H1 (cell line): ENCODE measurements at regions not wholly inside any gene's neighbourhood (a gene's known extent, or its start where the extent isn't known, plus 50 kb on each side); places are given as distances from the start of the nearest gene placed in this dataset.

Experiments
- CTCF ChIA-PET: fragments of 300-600 bp; sonication (Branson Sonifier 250); formaldehyde crosslinking; loops from one replicate; lab custom pipeline; 2021; ENCODE audit not compliant: partially characterized antibody; lab: Charles Lee
- POLR2A ChIA-PET: fragments of 300-600 bp; sonication (Branson Sonifier 250); formaldehyde crosslinking; loops from one replicate; lab custom pipeline; 2021; ENCODE audit warnings: inconsistent platforms; ENCODE audit not compliant: partially characterized antibody; lab: Charles Lee
- DNase-seq, 2 experiments: peaks; one replicate each; pipeline versions ENCODE4 v3.0.0 to v3.0.0-alpha.2; 2010 to 2022; ENCODE audit warnings: low spot score in 2 of 2, low read depth in 1 of 2, mixed read lengths in 1 of 2
- FAIRE-seq: peaks from 2 replicates; lab custom pipeline; 2011; peaks lifted over from hg19 to GRCh38; lab: Jason Lieb, UNC
- H2AFZ ChIP-seq: 2 replicates; pipeline ENCODE4 v1.8.1; 2012; ENCODE audit warnings: low read length, inconsistent platforms
- H2AK5ac ChIP-seq: 2 replicates; pipeline ENCODE4 v1.6.1; 2013; ENCODE audit warnings: low read depth, low read length
- H2BK120ac ChIP-seq: replicated peaks from 2 replicates; pipeline ENCODE3; 2013; ENCODE audit warnings: low read depth, low read length, inconsistent platforms
- H2BK12ac ChIP-seq: 2 replicates; pipeline ENCODE4 v1.6.1; 2013; ENCODE audit warnings: low read depth, low read length
- H2BK15ac ChIP-seq: 2 replicates; pipeline ENCODE4 v1.6.1; 2013; ENCODE audit warnings: low read length
- H2BK20ac ChIP-seq: 2 replicates; pipeline ENCODE4 v1.6.1; 2013; ENCODE audit warnings: low read length
- H2BK5ac ChIP-seq: 2 replicates; pipeline ENCODE4 v1.6.1; 2013; ENCODE audit warnings: low read depth, low read length
- H3K14ac ChIP-seq: 2 replicates; pipeline ENCODE4 v1.6.1; 2013; ENCODE audit warnings: inconsistent platforms; ENCODE audit not compliant: insufficient read length
- H3K18ac ChIP-seq: 2 replicates; pipeline ENCODE4 v1.6.1; 2013; ENCODE audit warnings: low read length; ENCODE audit errors: extremely low read depth
- H3K23ac ChIP-seq: 2 replicates; pipeline ENCODE4 v1.6.1; 2013; ENCODE audit warnings: inconsistent platforms; ENCODE audit not compliant: insufficient read length
- H3K23me2 ChIP-seq: 2 replicates; pipeline ENCODE4 v1.6.1; 2013; ENCODE audit warnings: low read depth, low read length
- H3K27ac ChIP-seq: 2 replicates; pipeline ENCODE4 v1.6.1; 2011; ENCODE audit warnings: low read depth, low read length, inconsistent platforms
- H3K27me3 ChIP-seq, 4 experiments: replicated peaks in 1 of 4; 1 replicate in 1 of 4; 2 replicates in 3 of 4; pipeline versions ENCODE4 v1.6.1 to v1.8.1; 2011 to 2013; ENCODE audit warnings: low read length in 3 of 4, mild to moderate bottlenecking in 3 of 4, inconsistent platforms in 2 of 4, mixed read lengths in 2 of 4, moderate library complexity in 1 of 4; ENCODE audit not compliant: control insufficient read depth in 3 of 4, insufficient read depth in 3 of 4; ENCODE audit errors: extremely low read depth in 1 of 4
- H3K36me3 ChIP-seq, 4 experiments: 2 replicates each; pipeline versions ENCODE4 v1.6.1 to v1.8.1; 2011 to 2013; ENCODE audit warnings: mild to moderate bottlenecking in 4 of 4, low read length in 3 of 4, moderate library complexity in 2 of 4, control low read depth in 1 of 4, inconsistent platforms in 1 of 4; ENCODE audit not compliant: insufficient read depth in 4 of 4, control insufficient read depth in 2 of 4
- H3K4ac ChIP-seq: replicated peaks from 2 replicates; pipeline ENCODE3; 2013; ENCODE audit warnings: low read length, low read depth, mixed read lengths, inconsistent platforms; ENCODE audit not compliant: insufficient read length
- H3K4me1 ChIP-seq, 4 experiments: replicated peaks in 1 of 4; 1 replicate in 1 of 4; 2 replicates in 3 of 4; pipeline versions ENCODE4 v1.6.1 to v1.8.1; 2011 to 2013; ENCODE audit warnings: low read length in 3 of 4, inconsistent platforms in 2 of 4, mixed read lengths in 1 of 4; ENCODE audit not compliant: insufficient read depth in 4 of 4, control insufficient read depth in 3 of 4
- H3K4me2 ChIP-seq, 2 experiments: 2 replicates each; pipeline versions ENCODE4 v1.6.1 to v1.8.1; 2011 to 2013; ENCODE audit warnings: low read depth in 2 of 2, low read length in 2 of 2, control low read depth in 1 of 2, inconsistent platforms in 1 of 2, mild to moderate bottlenecking in 1 of 2; ENCODE audit not compliant: insufficient read depth in 1 of 2
- H3K4me3 ChIP-seq, 4 experiments: fragments of 200-600, 300-600 bp in 1 of 4; sonication (generic), shearing (Covaris generic), sonication (Bioruptor Twin) in 1 of 4; 2 replicates each; pipeline versions ENCODE4 v1.5.1 to v1.8.1; 2011 to 2016; ENCODE audit warnings: low read length in 4 of 4, low read depth in 3 of 4, control low read depth in 2 of 4, inconsistent platforms in 2 of 4, mild to moderate bottlenecking in 2 of 4, mixed read lengths in 1 of 4, moderate library complexity in 1 of 4; ENCODE audit not compliant: insufficient read depth in 2 of 4; ENCODE audit errors: extremely low read depth in 1 of 4
- H3K56ac ChIP-seq: replicated peaks from 2 replicates; pipeline ENCODE3; 2013; ENCODE audit warnings: low read depth, mild to moderate bottlenecking, mixed read lengths, low read length, inconsistent platforms; ENCODE audit not compliant: insufficient read length
- H3K79me1 ChIP-seq: 2 replicates; pipeline ENCODE4 v1.6.1; 2013; ENCODE audit warnings: low read depth, low read length, control low read depth
- H3K79me2 ChIP-seq, 2 experiments: 2 replicates each; pipeline versions ENCODE4 v1.6.1 to v1.8.1; 2012 to 2013; ENCODE audit warnings: low read length in 2 of 2, mild to moderate bottlenecking in 2 of 2, inconsistent platforms in 1 of 2; ENCODE audit not compliant: insufficient read depth in 2 of 2, control insufficient read depth in 1 of 2
- H3K9ac ChIP-seq, 4 experiments: replicated peaks in 1 of 4; 1 replicate in 1 of 4; 2 replicates in 3 of 4; pipeline versions ENCODE4 v1.6.1 to v1.8.1; 2011 to 2013; ENCODE audit warnings: low read depth in 3 of 4, low read length in 3 of 4, control low read depth in 2 of 4, mild to moderate bottlenecking in 2 of 4, moderate library complexity in 2 of 4, inconsistent platforms in 1 of 4; ENCODE audit errors: extremely low read depth in 1 of 4
- H3K9me3 ChIP-seq, 2 experiments: 2 replicates each; pipeline versions ENCODE4 v1.6.1 to v1.8.1; 2012 to 2013; ENCODE audit warnings: mild to moderate bottlenecking in 2 of 2, moderate library complexity in 2 of 2, control low read depth in 1 of 2, inconsistent platforms in 1 of 2, low read depth in 1 of 2, low read length in 1 of 2, mixed read lengths in 1 of 2; ENCODE audit not compliant: insufficient read depth in 2 of 2
- H4K20me1 ChIP-seq, 2 experiments: replicated peaks in 1 of 2; 2 replicates each; pipeline versions ENCODE3 to v1.8.1; 2011 to 2013; ENCODE audit warnings: inconsistent platforms in 2 of 2, low read length in 2 of 2, mild to moderate bottlenecking in 1 of 2; ENCODE audit not compliant: insufficient read depth in 2 of 2, control insufficient read depth in 1 of 2
- H4K5ac ChIP-seq: 2 replicates; pipeline ENCODE4 v1.6.1; 2013; ENCODE audit warnings: low read length, low read depth, mixed read lengths, inconsistent platforms; ENCODE audit not compliant: insufficient read length
- H4K8ac ChIP-seq: 2 replicates; pipeline ENCODE4 v1.8.0; 2013; ENCODE audit warnings: mild to moderate bottlenecking, moderate library complexity, low read length, inconsistent platforms; ENCODE audit not compliant: insufficient read depth; ENCODE audit errors: extremely low read depth
- H4K91ac ChIP-seq: replicated peaks from 2 replicates; pipeline ENCODE3; 2013; ENCODE audit warnings: low read length, mixed read lengths, inconsistent platforms; ENCODE audit not compliant: insufficient read length
- CBX5 ChIP-seq: fragments of 300-800, 300-1000 bp; sonication (generic); IDR thresholded peaks from 2 replicates; pipeline ENCODE4 v1.7.1; 2016; ENCODE audit warnings: antibody characterized with exemption, low read length, low read depth
- CHD2 ChIP-seq: IDR thresholded peaks from 2 replicates; pipeline ENCODE4 v1.6.1; 2012; ENCODE audit warnings: low read length, improper control_type of control experiment
- CTCF ChIP-seq, 3 experiments: IDR thresholded peaks; 1 replicate in 2 of 3; 2 replicates in 1 of 3; pipeline versions ENCODE4 v1.5.1 to v1.6.1; 2011; ENCODE audit warnings: low read length in 3 of 3, mild to moderate bottlenecking in 3 of 3, inconsistent platforms in 2 of 3, low read depth in 1 of 3, moderate library complexity in 1 of 3; ENCODE audit not compliant: insufficient read depth in 1 of 3; ENCODE audit errors: control extremely low read depth in 1 of 3
- EGR1 ChIP-seq: IDR thresholded peaks from 2 replicates; pipeline ENCODE4 v1.6.1; 2011; ENCODE audit warnings: low read depth, low read length, borderline replicate concordance
- HDAC6 ChIP-seq: IDR thresholded peaks from one replicate; pipeline ENCODE4 v1.7.1; 2012; ENCODE audit warnings: low read depth, mild to moderate bottlenecking, inconsistent platforms, low read length, moderate library complexity
- POLR2AphosphoS5 ChIP-seq: IDR thresholded peaks from 2 replicates; pipeline ENCODE4 v1.6.1; 2011; ENCODE audit warnings: low read depth, low read length
- RBBP5 ChIP-seq: IDR thresholded peaks from 2 replicates; pipeline ENCODE4 v1.7.1; 2012; ENCODE audit warnings: low read depth, mild to moderate bottlenecking, inconsistent platforms, low read length, moderate library complexity, borderline replicate concordance
- SAP30 ChIP-seq: fragments of 300-600 bp; sonication (generic); IDR thresholded peaks from 2 replicates; pipeline ENCODE4 v1.7.1; 2012; ENCODE audit warnings: low read length, moderate library complexity, mild to moderate bottlenecking, inconsistent platforms; ENCODE audit not compliant: insufficient read depth, insufficient replicate concordance
- SIN3A ChIP-seq, 2 experiments: IDR thresholded peaks in 1 of 2; conservative IDR thresholded peaks in 1 of 2; 2 replicates each; pipeline ENCODE4 v1.6.1; 2011 to 2012; ENCODE audit warnings: low read length in 2 of 2, improper control_type of control experiment in 1 of 2, low read depth in 1 of 2, mild to moderate bottlenecking in 1 of 2
- SIX5 ChIP-seq: IDR thresholded peaks from 2 replicates; pipeline ENCODE4 v1.6.1; 2011; ENCODE audit warnings: mild to moderate bottlenecking, low read depth, low read length
- YY1 ChIP-seq: IDR thresholded peaks from 2 replicates; pipeline ENCODE4 v1.6.1; 2011; ENCODE audit warnings: low read depth, mild to moderate bottlenecking, low read length
- WGBS, 2 experiments: shearing (Covaris generic) in 1 of 2; methylation state at CpG; one replicate each; pipeline versions ENCODE4 v1.1.6 to v1.1.7; 2013 to 2015; ENCODE audit warnings: low lambda C conversion rate in 2 of 2, mixed read lengths in 2 of 2, inconsistent platforms in 1 of 2, low coverage in 1 of 2, missing lambda C conversion rate in 1 of 2; ENCODE audit not compliant: insufficient replicate concordance in 2 of 2, insufficient coverage in 1 of 2, insufficient read length in 1 of 2; ENCODE audit errors: extremely low coverage in 1 of 2, missing lambda C conversion rate in 1 of 2; 5-methylcytosine and 5-hydroxymethylcytosine counted together

- Histone ChIP-seq H3K4me3 (no peak overlapping the region), H3K56ac (no peak overlapping the region), H3K4ac (no peak overlapping the region), H4K8ac (no peak overlapping the region), H2BK15ac (no peak overlapping the region), H3K79me2 (no peaks in the 10 kb centered on the region), H3K23me2 (no peaks in the 10 kb centered on the region), H2BK20ac (no peak overlapping the region), H3K18ac (no peak overlapping the region), H4K20me1 (no peaks in the 10 kb centered on the region), H3K27ac (no peak overlapping the region), H2AK5ac (no peak overlapping the region), H3K4me1 (peaks cover 0 to 3% (median 0%) of the 10 kb centered on the region in 4 experiments; a peak in 1 of 7 replicates), H3K79me1 (no peaks in the 10 kb centered on the region), H2BK120ac (no peak overlapping the region), H3K27me3 (no peaks in the 10 kb centered on the region), H3K9me3 (0 out of 4 replicates have a peak, but pooled peaks cover 0 to 3% of the 10 kb centered on the region in 2 experiments), H3K4me2 (no peak overlapping the region), H2BK12ac (no peak overlapping the region), H4K91ac (no peak overlapping the region), H4K5ac (no peak overlapping the region), H3K23ac (no peak overlapping the region), H3K36me3 (no peaks in the 10 kb centered on the region), H2AFZ (no peak overlapping the region), H2BK5ac (no peak overlapping the region), H3K9ac (no peak overlapping the region), H3K14ac (no peak overlapping the region)
- 81% methylated on average over 9 of the region's 9 CpGs; no CpG with 5 or more reads in 1 of the 2 experiments for WGBS, 2 experiments
- FAIRE-seq (no peak), DNase-seq (no peak)
- TF ChIP-seq SIX5 (no peak), HDAC6 (no peak), POLR2AphosphoS5 (no peak), CHD2 (no peak), SAP30 (no peak), YY1 (no peak), EGR1 (no peak), SIN3A (conservative IDR thresholded peaks at IDR 0.05 in 1 of 2, IDR thresholded peaks at IDR 0.05 in 1 of 2; ENCODE audit: low read depth in 1 of 2, low read length in 2 of 2) (no peak), CTCF (IDR thresholded peaks at IDR 0.05; ENCODE audit: control extremely low read depth in 1 of 3, insufficient read depth in 1 of 3, low read depth in 1 of 3, low read length in 3 of 3) (no peak), RBBP5 (no peak), CBX5 (no peak)
- CTCF ChIA-PET: interaction anchor here (1.1 to 3.2 kb wide), 2 partner anchors 9 to 11 kb away, joined by 3 to 20 read pairs; no protein-coding TSS in a partner anchor
- POLR2A ChIA-PET: no interaction called here
Measured at GRCh38 chr21:28754127-28754611, 238.5 kb downstream of the LTN1 start.
